NOMO-1 (cell line): ENCODE measurements at regions not wholly inside any gene's neighbourhood (a gene's known extent, or its start where the extent isn't known, plus 50 kb on each side); places are given as distances from the start of the nearest gene placed in this dataset.

Experiments
- DNase-seq, 2 experiments: peaks; one replicate each; lab custom pipeline; 2025; ENCODE audit not compliant: unreplicated experiment in 2 of 2; lab: John Stamatoyannopoulos, UW

DNA sequence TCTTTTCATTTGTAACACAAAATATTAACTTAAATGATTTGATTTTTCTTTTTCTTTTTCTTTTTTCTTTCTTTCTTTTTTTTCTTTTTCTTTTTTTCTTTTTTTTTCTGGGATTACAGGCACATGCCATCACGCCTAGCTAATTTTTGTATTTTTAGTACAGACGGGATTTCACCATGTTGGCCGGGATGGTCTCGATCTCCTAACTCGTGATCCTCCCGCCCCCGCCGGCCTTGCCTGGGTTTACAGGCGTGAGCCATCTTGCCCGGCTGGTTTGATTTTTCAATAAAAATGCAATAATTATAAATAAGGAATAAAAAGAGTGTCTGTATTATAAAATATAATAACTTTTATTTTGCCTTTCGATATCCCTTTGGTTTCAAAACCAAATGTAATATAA, 146.7 kb upstream of the RGS18 start:
- no peak for DNase-seq

DNA sequence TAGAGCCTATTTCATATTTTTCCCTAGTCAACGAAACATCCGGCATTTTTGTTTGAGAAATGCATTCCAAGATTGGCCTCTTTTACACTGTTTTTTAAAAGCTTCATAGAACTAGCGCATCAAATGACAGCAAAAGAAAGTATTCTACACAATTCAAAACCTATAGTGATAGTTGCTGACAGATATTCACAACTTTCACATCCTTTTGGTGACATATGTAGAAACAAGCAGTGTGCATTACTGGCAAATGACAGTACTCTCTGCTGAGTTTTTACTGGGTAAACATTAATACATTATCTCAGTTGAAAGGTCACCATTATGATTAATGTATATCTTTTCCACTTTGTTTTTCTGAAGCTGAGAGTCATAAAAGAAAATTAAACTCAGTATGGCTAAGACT, 135.4 kb upstream of the RGS18 start:
- no peak for DNase-seq

DNA sequence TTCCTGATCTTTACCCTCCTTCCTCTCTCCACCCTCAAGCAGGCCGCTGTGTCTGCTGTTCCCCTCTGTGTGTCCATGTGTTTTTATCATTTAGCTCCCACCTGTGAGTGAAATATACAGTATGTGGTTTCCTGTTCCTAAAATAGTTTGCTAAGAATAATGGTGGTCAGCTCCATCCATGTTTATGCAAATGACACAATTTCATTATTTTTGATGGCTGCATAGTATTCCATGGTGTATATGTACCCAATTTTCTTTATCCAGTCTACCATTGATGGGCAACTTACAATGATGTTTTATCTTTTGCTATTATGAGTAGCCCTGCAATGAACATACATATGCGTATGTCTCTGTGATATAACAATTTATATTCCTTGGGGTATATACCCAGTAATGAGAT, 133.4 kb upstream of the RGS18 start:
- no peak for DNase-seq

DNA sequence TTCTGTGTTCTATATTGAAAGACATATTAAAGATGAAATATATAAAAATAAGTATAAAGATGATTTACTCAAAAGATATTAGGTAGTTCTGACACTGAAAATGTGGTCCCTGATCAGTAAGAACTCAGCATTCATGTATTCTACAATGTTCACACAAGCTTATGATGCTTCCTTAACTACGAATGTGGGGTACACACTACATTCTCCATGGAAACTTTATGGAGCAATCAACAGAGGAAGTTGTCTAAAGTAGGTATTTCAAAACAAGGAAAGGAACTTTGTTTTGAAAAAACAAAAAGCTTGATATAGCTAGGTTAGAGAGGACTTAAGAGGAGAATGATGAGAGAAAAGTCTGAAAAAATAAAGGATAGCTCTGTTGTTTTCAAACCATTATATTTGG, 119.7 kb upstream of the RGS18 start:
- DNase-seq = peak in 1 of 2 experiments; percentile 24

DNA sequence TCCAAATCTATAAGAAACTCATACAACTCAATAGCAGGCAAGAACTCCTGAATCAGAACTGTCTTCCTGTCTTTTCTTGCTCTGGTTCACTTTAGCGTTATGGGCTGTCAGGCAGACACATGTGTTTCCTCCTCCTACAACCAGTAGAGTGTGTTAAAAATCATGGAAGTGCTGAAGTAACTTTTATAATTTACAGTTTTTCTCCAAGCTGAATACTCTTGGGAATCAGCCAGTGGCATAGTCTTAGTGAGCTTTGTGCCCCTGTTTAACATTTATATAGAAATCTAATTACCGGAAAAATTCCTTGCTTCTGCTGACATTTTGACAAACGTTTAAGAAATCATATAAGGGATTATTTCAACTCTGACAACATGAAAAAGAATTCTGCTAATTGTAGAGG, 113.1 kb upstream of the RGS18 start:
- DNase-seq = no peak

DNA sequence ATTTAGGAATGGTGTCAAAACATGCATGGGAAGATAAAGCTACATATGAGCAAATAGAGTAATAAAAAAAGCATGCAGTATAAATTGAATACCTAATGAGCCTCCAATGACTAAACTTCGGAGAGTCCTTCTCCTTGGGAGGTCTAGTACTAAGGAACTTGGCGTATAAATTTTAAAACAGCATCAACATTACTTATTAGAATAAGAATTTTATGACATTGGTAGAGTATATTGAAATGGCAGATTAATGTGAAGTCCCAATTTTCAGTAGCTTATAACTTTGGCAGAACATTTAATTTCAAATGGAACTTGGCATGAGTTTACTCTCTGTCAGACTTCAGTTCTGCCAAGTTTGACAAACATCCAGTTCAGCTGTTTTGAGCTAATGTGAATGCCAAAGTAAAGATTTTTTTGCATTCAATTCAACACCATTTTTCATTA, 104.7 kb upstream of the RGS18 start:
- DNase-seq = no peak

DNA sequence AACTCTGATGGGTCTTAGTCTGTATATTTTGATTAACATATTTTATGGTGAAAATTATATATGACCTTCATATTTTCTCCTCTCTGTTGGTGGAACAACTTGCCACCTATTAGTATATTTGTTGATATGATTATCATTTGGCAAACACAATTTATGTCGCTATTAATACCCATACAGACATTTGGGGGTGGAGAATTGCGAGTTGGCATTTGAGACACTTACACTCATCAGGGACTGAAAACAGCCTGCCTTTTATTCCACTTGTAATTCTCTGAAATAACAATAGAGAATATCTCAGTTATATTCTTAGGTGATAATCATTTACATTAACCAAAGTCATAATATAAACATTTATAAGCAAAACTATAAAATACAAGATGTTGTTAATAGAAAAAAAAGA, 100.5 kb upstream of the RGS18 start:
- no peak for DNase-seq

DNA sequence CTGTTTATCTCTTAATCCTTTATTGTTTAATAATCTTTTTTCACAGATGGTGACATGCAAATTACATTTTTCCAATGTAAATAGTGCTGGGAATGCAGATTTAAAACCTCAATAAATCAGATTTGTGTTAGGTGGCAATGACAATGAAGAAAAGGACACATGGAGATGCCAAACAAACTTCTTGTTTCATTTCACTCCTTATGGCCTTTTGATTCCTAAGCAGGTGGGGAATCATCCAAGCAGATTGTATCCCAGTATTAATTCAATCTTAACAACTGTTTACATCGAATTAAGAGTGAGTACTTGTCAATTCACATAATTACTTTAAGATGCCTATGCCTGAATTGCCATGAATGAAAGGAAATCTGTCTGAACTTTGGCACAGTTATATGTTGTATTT, 98.9 kb upstream of the RGS18 start:
- no peak for DNase-seq

DNA sequence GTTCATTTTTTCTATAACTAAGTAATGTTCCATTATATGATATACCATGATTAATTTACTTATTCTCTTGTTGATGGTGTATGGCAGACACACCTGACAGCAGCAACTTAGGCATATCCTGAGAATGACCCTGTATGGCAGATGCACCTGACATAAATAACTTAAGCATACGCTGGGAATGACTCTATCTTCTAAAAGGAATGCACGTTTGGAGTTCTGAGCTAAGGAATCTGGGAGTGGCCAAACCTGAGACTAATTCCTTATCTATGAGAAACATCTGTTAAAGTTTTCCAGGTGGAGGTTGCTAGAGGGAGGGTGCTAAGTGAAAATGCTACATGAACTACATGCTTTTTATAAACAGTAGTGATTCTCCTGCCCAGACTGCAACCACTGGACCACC, 96.7 kb upstream of the RGS18 start:
- DNase-seq = no peak

DNA sequence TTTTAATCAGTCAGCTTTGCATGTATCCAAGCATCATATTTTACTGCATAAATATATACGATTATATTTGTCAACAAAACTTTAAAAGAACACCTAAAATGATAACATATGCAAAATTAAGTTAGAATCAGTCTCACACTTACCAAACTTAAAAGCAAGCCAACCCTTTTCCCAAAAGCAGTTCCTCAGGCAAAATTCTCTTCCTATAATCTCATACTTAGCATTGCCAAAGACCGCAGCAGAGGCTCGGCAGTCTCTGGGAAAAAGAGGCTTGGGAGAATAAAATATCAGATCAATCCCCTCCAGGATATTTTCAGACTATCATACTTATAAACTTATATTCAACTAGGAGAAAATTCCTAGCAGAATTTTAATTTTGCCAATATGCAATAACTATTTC, 93.2 kb upstream of the RGS18 start:
- no peak for DNase-seq

DNA sequence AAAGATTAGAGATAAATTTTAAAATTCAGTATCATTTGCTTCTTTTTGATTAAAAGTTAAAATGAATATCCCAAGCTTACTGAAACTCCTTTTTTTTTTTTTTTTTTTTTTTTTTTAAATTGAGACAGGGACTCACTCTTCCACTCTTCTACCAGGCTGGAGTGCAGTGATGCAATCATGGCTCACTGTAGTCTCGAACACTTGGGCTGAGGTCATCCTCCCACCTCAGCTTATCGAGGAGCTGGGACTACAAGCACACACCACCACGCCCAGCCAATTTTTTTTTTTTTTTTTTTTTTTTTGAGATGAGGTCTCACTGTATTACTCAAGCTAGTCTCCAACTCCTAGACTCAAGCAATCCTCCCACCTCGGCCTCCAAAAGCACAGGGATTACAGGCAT, 92.1 kb upstream of the RGS18 start:
- DNase-seq = no peak

DNA sequence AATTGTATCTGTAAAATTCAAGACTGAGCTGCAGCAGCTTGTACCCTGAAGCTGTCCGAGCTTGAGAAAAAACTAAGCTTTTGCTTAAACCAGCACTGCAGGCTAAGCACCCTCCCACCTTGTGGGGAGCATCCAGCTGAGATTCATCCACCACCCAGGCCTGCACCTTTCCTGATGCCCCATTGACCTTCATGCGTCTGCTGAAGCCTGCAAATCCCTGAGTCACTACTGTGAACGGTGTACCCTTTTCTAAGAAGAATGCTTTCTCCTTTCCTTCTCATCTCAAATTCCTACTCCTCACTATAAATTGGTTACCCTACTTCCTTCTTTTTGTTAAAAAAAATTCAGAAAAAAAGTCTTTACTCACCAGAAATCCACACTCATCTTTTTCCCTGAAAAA, 90.9 kb upstream of the RGS18 start:
- no peak for DNase-seq

DNA sequence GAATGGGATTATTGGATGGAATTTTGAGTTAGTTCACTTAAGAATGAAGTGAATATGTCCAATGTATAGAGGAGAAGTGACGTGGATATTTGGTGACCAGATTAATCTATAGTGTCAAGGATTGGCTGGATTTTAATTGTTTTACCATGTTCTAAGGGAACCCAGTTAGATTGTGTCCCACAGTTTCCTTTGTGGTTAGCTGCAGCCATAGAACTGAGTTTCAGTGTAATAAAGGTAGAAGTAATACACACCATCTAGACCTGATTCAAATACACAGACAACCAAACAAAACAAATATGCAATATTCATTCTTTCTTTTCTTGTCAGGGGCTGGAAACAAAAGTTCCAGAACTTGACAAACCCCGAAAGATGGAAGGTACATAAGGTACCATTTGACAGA, 88.0 kb upstream of the RGS18 start:
- no peak for DNase-seq

DNA sequence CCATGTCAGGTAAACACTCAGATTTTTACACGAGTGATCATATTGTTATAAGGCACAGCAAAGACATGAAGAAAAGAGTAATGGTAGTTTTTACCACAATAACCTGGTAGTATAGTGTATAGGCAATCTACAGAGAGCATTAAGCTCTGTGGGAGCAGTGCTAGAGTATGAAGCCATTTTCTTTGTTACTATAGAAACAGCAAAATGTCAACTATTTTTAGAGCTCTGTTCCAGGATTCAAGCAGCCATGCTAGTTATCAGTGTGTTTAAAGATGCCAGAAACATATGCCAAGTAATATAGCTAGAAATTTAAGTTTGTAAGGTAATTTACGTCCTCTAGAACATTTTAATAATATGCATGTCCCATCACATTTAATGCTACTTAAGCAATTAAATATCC, 77.6 kb upstream of the RGS18 start:
- DNase-seq = no peak

DNA sequence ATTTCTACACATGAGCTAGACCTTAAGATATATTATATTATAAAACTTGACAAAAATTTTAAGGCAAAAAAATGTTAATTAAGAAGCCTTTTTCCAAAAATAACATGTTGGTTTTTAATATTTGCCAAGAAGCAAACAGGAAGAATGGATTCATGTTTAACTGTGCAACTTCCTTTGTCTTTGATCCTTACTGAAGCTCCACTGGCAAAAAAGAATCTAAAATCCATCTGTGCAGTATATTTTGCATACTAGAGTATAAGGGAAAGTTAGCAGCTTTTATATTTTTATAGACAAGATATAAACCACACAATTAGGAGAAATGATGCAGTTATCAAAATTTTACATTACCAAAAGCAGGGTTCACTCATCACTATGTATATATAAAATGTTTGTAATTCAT, 76.9 kb upstream of the RGS18 start:
- DNase-seq = no peak

DNA sequence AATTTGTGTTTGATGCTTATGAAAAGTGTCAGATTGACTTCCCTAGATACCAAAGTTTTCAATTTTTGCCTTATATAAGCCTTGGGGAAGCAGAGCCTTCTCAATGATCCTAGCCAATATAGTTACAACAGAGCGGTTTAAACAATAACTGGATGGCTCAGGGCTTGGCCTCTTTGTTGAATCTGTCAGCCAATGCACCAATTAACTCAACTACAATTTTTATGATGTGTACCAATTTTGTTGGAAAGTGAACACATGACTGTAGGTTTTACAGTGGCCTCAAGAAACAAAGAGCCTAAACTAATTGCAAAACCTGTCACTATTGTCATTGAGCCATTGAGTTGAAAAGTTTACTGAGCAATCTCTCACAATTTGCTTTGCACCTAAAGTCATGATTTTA, 71.6 kb upstream of the RGS18 start:
- DNase-seq = no peak

DNA sequence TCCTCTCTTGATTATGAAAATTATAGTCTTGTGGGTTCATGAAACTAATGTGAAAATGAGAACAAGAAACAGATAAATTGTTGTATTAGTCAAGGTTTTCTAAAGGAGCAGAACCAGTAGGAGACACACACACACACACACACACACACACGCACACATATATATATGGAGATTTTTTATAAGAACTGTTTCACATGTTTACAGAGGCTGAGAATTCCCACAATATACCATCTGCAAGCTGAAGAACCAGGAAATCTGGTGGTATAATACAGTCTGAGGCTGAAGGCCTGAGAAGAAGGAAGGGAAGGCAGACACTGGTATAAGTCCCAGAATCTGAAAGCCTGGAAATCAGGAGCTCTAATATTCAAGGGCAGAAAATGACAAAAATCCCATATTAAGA, 70.9 kb upstream of the RGS18 start:
- DNase-seq = no peak

DNA sequence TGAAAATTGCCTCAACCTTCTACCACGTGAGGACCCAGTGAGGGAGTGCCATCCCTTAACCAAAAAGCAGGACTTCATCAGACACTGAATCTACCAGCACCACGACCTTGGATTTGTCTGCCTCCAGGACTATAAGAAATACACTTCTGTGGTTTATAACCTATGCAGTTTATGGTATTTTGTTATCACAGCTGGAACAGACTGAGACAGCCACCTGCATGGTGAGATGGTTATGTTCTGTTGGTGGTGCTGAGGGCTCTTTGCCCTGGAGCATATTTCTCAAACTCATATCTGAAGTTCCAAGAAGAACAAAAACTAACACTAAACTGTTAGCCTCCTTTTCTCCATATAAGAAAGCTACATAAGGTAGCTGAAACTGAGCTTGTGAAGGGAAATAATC, 69.8 kb upstream of the RGS18 start:
- DNase-seq = no peak

DNA sequence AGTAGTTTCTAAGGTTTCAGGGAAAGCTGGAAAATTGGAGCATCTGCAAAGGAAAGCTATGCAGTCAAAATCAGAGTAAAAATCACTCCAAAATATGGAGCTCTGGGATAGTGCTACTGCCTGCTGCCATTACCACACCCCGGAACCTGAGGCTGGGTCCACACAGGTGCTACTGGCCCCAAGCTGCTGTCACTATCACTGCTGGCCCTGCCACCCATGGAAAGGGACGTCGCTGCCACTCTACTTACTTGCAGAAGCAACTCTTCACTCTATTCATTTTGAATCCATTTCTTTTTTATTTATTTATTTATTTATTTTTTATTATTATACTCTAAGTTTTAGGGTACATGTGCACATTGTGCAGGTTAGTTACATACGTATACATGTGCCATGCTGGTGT, 60.3 kb upstream of the RGS18 start:
- DNase-seq = no peak

DNA sequence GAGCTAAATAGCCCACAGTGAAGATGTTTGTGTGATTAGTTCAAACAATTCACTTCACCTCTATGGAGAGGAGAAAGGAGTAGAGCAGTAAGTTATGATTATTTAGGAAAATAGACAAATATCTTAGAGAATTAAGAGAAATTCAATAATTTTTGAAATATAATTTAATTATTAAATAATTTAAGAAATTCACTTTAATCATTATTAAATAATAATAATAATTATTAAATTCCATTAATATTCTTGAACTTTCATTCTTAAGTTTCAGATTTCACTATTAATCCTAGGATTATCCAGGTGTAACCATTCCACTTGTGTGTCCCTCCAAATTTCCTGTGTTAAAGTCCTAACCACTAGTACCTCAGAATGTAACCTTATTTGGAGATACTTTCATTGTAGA, 58.9 kb upstream of the RGS18 start:
- no peak for DNase-seq

DNA sequence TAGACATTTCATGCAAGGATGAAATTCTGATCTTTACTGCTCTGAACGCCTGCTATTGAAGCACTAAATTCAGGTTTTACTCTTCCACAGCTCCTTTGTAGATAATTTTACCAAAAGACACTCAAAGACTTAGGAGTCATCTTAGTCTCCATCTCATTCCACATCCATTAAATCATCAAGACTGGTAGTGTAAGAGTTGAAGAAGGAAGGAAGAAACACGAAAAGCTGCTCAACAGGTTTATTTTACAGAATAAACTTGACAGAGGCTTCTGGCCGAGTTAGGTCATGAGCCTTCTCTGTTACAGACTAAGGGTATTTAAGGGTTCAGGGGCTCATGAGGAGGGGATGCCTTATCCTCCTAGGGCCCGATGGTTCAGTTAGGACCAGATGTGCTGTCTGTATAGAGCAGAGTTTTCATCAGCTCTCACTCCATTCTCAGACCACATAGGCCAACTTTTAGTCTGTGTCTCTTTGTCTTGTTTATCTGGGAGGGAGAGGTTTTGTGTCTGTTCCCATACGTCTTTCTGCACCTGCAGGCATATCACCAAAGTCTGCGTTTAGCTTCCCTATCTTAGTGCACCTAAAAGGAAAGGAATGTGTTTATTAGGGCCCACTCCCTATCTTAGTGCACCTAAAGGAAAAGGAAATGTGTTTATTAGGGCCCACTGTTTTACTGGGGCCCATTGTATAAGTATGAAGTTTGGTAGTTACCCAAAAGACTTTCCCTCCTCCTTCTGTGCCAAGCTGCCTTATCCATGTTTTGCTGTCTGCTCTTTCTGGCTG, 57.4 kb upstream of the RGS18 start:
- DNase-seq = no peak

DNA sequence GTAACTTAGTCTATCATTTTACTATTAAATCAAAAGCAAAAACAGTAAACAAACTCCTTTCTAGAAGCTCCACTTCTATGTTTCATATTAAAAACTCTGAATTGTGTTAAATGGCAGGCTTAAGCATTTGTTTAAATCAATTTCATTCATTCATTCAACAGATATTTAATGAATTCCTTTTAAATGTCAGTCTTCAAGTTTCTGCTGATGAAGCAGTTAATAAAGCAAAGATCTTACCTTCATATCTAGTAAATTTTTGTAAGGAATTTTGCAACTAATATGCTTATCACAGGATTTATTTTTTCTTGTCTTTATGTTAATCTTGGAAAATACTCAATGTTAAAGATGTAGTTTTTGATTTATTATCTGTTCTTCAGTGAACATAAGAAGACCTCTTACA, 54.1 kb upstream of the RGS18 start:
- DNase-seq = no peak

DNA sequence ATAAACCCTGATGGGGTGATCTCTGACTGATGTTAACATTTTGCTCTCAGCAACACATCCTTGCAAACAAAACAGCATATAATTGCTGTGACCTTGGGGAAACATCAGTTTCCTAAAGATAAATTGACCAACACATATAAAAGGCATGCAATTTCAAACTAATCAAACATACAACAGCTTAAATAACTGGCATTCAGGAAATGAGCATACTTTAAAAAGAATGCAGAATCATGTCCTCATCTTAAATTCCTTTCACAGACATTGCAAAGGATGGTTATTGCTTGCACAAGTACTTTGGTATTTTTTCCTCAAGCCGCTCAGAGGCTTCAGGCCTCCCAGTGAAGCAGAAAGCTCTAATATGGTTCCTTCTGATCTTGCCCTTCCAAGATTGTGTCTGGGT, 53.4 kb upstream of the RGS18 start:
- DNase-seq = no peak
